Activated T-cell treated with anti-CD3 and anti-CD28 coated beads, Interleukin-2, amount 50 U/mL, for 4 hours (primary cell): ENCODE measurements at regions not wholly inside any gene's neighbourhood (a gene's known extent, or its start where the extent isn't known, plus 50 kb on each side); places are given as distances from the start of the nearest gene placed in this dataset.
"Not testable (repeated sequence)": the region's sequence is repeated elsewhere in the genome, so short reads cannot be mapped to it uniquely, and the experiment has no call there.

Experiments
- ATAC-seq, 2 donors: fragments of 200-7000 bp; cut with Tn5 transposase; one replicate each; pipeline ENCODE4 v1.10.0; 2021
- DNase-seq: peaks from one replicate; pipeline ENCODE4 v3.0.0-alpha.2; 2020
- H3K27me3 Mint-ChIP-seq: one replicate; pipeline ENCODE4 v1.8.0; 2021; ENCODE audit warnings: low read depth, mixed read lengths
- H3K36me3 Mint-ChIP-seq: one replicate; pipeline ENCODE4 v1.8.0; 2022; ENCODE audit warnings: mixed read lengths; ENCODE audit not compliant: insufficient read depth
- H3K4me1 Mint-ChIP-seq: one replicate; pipeline ENCODE4 v1.8.0; 2021; ENCODE audit warnings: low read depth, mixed read lengths
- H3K4me3 Mint-ChIP-seq: one replicate; pipeline ENCODE4 v1.8.0; 2021; ENCODE audit warnings: mild to moderate bottlenecking, moderate library complexity, mixed read lengths
- H3K9me3 Mint-ChIP-seq: one replicate; pipeline ENCODE4 v1.8.0; 2021; ENCODE audit warnings: mixed read lengths

DNA sequence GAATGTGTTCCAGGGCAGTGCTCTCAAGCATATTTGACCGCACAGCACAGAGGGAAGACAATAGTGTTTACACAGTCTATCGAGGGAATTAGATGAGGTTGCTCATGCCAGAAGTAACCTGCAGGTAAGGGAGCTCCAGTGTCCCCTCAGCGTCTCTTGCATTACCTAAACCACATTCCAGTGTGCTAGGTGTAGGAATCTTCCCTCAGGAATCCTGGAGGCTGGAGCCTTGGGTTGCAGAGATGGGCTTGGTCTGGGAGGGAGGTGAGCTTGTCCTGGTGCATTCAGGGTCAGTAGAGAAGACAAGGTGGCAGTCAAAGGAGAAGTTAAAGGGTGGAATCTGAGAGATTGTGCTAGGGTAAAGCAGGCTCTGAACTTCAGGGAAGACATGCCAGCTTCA, 56.3 kb downstream of the SOX14 start:
- Mint-ChIP-seq H3K4me3 (no peak overlapping the region), H3K9me3 (no peaks in the 10 kb centered on the region)
- ATAC-seq, result no peak

GRCh38 chr3:137835096-137835495, 71.0 kb downstream of the SOX14 start:
- no peaks in the 10 kb centered on the region for H3K4me1 Mint-ChIP-seq
- H3K4me3 Mint-ChIP-seq, result no peak overlapping the region
- DNase-seq (no peak), ATAC-seq (no peak)
- H3K27me3 Mint-ChIP-seq, result peaks cover 6% of the 10 kb centered on the region
- peaks cover 4% of the 10 kb centered on the region for H3K9me3 Mint-ChIP-seq
- no peaks in the 10 kb centered on the region for H3K36me3 Mint-ChIP-seq

More for the DNA sequence above, 56.3 kb downstream of the SOX14 start:
- H3K27me3 Mint-ChIP-seq, result peaks cover 3% of the 10 kb centered on the region
- H3K4me1 Mint-ChIP-seq, result no peaks in the 10 kb centered on the region
- H3K36me3 Mint-ChIP-seq, result no peaks in the 10 kb centered on the region
- no peak for DNase-seq

DNA sequence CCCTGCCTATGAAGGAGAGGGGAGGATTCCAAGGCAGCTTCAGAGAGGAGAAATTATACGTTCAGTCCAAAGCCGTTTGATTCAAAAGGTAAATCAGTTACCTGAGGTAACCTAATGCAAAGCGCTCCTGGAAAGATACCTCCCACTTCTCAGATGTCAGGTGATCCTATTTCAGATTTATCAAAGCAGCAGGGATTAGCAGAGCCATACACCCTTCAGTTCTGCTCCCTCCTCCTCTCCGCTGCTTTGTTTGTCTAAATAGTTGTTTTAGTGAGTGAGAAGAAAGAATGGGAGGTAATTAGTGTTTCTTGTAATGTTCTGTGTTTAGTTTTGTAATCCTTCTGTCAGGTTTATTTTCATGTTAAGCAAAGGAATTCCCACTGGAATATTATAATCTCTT, 81.1 kb downstream of the SOX14 start:
- H3K9me3 Mint-ChIP-seq, result no peaks in the 10 kb centered on the region
- ATAC-seq, result no peak
- H3K4me1 Mint-ChIP-seq, result no peaks in the 10 kb centered on the region
- H3K27me3 Mint-ChIP-seq, result peaks cover 10% of the 10 kb centered on the region
- H3K36me3 Mint-ChIP-seq, result no peaks in the 10 kb centered on the region
- DNase-seq, result no peak
- H3K4me3 Mint-ChIP-seq, result no peak overlapping the region

DNA sequence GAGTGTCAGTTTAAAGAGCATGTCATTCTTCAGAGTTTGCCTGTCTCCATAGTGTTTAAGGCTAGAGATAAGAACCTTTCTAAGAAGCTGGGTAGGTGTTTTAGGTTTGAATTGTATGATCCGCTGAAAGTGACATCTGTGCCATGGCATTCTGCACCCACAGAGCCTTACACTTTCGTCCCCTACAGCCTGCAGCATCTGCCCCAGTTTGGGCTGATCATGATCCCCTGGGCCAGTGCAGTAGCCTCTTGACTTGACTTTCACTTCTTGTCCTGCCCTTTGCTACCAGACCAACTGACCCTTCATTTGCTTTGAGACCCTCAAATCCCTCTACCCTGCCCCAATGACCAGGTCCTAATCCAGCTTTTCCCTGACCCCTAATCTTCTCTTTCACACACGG, 81.6 kb downstream of the SOX14 start:
- Mint-ChIP-seq H3K4me3 (no peak overlapping the region), H3K4me1 (no peaks in the 10 kb centered on the region), H3K36me3 (no peaks in the 10 kb centered on the region), H3K9me3 (no peaks in the 10 kb centered on the region), H3K27me3 (peaks cover 10% of the 10 kb centered on the region)
- no peak for DNase-seq
- no peak for ATAC-seq

DNA sequence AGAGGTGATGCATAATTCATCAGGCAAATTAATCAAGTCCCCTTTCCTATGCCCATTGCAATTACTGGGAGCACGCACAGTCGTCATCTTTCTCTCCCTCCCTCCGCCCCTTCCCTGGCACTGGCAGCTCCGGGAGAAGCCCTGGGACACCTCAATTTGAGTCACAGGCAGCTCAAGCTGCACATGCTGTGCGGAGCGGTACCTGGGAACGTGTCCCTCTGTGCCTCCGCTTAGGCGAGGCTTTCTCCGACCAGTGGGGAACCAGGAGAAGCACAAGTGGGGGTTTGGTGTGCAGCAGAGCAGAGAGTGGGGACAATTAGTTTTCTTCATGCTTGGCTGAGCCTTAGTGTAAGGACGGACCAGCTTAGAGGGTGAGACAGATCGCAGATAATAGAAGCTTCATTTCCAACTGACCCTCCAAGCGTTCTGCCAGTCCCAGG, 88.3 kb downstream of the SOX14 start:
- H3K36me3 Mint-ChIP-seq, result no peaks in the 10 kb centered on the region
- no peak overlapping the region for H3K4me3 Mint-ChIP-seq
- H3K27me3 Mint-ChIP-seq, result peaks cover 5% of the 10 kb centered on the region
- H3K9me3 Mint-ChIP-seq, result no peaks in the 10 kb centered on the region
- DNase-seq, result no peak
- no peaks in the 10 kb centered on the region for H3K4me1 Mint-ChIP-seq
- ATAC-seq, result no peak

DNA sequence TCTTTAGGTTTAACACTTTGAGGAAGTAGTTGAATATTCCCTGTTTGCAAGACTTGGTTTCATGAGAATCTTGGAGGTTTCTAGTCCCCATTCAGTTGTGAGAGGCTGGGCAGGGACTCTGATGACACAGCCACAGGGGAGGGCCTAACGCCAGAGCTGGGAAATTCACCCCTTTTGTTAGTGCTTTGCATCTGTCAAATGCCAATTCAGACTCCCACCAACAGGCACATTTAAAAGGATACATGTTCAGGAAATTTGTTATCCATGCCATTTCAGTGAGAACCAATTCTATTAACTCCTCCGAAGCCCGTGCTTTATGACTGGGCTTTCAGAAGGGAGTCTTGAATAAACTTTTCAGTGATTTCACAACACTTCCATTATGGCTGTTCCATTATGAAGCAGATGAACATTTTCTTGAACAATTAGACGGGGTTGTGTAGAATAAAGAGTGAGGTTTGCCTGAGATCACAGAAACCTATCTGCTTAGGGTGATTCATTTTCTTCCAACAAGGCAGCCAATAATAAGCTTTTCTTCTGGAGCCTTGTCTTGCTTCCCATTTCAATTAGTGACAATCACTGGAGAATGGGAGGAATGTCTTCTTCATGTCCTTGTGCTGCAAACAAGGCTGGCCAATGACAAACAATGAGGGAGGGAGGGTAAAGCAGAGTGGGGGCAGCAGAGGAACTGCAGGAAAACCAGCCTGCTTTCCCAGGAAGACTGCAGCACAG, 90.6 kb downstream of the SOX14 start:
- H3K27me3 Mint-ChIP-seq, result peaks cover 2% of the 10 kb centered on the region
- H3K9me3 Mint-ChIP-seq, result no peaks in the 10 kb centered on the region
- DNase-seq (no peak), ATAC-seq (no peak)
- H3K4me1 Mint-ChIP-seq, result no peaks in the 10 kb centered on the region
- no peak overlapping the region for H3K4me3 Mint-ChIP-seq
- H3K36me3 Mint-ChIP-seq, result no peaks in the 10 kb centered on the region

- ATAC-seq, result no peak
- H3K9me3 Mint-ChIP-seq, result peaks cover 19% of the 10 kb centered on the region
- H3K27me3 Mint-ChIP-seq, result peaks cover 3% of the 10 kb centered on the region
- H3K36me3 Mint-ChIP-seq, result no peaks in the 10 kb centered on the region
- DNase-seq, result no peak
- H3K4me3 Mint-ChIP-seq, result no peak overlapping the region
- no peaks in the 10 kb centered on the region for H3K4me1 Mint-ChIP-seq
These were observed 101.9 kb downstream of the SOX14 start for GRCh38 chr3:137866001-137866400.

DNA sequence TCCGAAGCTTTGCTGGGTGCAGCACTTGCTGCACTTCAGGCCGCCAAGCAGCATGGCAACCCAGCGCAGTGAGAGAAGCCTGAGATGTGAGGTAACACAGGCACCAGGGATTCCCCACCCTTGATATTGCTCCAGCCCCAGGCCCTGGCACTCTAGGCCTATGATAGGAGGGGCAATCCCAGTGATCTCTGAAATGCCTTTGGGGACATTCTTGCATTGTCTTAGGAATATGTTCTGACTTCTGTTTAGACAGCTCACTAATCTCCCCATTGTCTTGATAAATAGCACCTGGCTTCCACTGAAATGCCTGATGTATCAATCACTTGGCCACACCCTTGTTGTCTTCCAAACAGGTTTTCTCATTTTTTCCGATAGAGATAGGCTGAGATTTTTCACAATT, 102.8 kb downstream of the SOX14 start:
- no peaks in the 10 kb centered on the region for H3K36me3 Mint-ChIP-seq
- ATAC-seq, result no peak
- H3K9me3 Mint-ChIP-seq, result peaks cover 27% of the 10 kb centered on the region
- no peak for DNase-seq
- H3K27me3 Mint-ChIP-seq, result peaks cover 3% of the 10 kb centered on the region
- no peaks in the 10 kb centered on the region for H3K4me1 Mint-ChIP-seq
- no peak overlapping the region for H3K4me3 Mint-ChIP-seq

- Mint-ChIP-seq H3K4me3 (no peak overlapping the region), H3K4me1 (no peaks in the 10 kb centered on the region), H3K9me3 (peaks cover 27% of the 10 kb centered on the region), H3K27me3 (peaks cover 3% of the 10 kb centered on the region), H3K36me3 (no peaks in the 10 kb centered on the region)
- no peak for DNase-seq
- ATAC-seq, result no peak
These were observed 103.5 kb downstream of the SOX14 start for GRCh38 chr3:137867611-137868010.

GRCh38 chr3:137869022-137869421, 104.9 kb downstream of the SOX14 start:
- H3K36me3 Mint-ChIP-seq, result no peaks in the 10 kb centered on the region
- no peak for DNase-seq
- H3K9me3 Mint-ChIP-seq, result peaks cover 29% of the 10 kb centered on the region
- peaks cover 3% of the 10 kb centered on the region for H3K27me3 Mint-ChIP-seq
- no peak overlapping the region for H3K4me3 Mint-ChIP-seq
- no peak for ATAC-seq
- no peaks in the 10 kb centered on the region for H3K4me1 Mint-ChIP-seq

DNA sequence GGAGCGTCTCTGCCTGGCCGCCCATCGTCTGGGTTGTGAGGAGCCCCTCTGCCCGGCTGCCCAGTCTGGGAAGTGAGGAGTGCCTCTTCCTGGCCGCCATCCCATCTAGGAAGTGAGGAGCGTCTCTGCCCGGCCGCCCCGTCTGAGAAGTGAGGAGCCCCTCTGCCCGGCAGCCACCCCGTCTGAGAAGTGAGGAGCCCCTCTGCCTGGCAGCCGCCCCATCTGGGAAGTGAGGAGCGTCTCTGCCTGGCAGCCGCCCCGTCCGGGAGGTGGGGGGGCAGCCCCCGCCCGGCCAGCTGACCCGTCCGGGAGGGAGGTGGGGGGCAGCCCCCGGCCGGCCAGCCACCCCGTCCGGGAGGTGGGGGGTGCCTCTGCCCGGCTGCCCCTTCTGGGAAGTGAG, 108.5 kb downstream of the SOX14 start:
- H3K27me3 Mint-ChIP-seq, H3K36me3 Mint-ChIP-seq, H3K4me3 Mint-ChIP-seq, DNase-seq, ATAC-seq, H3K4me1 Mint-ChIP-seq: not testable (repeated sequence)
- H3K9me3 Mint-ChIP-seq, result peaks cover 34% of the 10 kb centered on the region

DNA sequence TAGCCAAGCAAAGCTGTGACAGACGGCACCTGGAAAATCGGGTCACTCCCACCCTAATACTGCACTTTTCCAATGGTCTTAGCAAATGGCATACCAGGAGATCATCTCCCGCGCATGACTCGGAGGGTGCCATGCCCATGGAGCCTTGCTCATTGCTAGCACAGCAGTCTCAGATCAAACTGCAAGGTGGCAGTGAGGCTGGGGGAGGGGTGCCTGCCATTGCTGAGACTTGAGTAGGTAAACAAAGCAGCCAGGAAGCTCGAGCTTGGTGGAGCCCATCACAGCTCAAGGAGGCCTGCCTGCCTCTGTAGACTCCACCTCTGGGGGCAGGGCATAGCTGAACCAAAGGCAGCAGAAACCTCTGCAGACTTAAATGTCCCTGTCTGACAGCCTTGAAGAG, 113.1 kb upstream of the CLDN18 start:
- not testable (repeated sequence) for ATAC-seq, H3K9me3 Mint-ChIP-seq, H3K4me1 Mint-ChIP-seq, DNase-seq, H3K27me3 Mint-ChIP-seq, H3K36me3 Mint-ChIP-seq, H3K4me3 Mint-ChIP-seq

DNA sequence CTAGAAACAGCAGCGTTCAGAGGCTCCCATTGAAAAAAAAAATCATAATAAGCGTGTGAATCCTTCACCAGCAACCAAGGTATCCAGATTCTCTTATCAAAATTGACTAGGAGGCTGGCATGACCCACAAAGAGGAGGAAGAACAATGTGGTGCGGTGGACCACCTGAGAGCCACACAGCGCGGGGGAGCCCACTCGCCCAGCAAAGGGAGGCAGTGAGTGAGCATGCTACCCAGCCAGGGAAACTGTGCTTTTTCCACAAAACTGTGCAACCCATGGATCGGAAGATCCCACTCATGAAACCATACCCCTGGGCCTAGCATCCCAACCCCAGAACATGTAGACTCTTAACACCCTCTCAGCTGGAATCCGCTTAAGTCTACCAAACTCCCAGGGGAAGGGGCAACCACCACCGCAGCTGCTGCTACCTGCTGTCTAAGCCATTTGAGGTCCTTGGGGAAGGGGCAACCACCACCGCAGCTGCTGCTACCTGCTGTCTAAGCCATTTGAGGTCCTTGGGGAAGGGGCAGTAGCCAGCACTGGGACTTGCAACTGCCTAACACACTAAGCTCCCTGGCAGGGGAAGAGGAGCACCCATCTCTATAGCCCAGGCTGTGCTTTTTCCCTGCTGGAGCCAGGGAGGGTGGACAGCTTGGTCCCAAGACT, 102.8 kb upstream of the CLDN18 start:
- H3K4me3 Mint-ChIP-seq, result no peak overlapping the region
- peaks cover 4% of the 10 kb centered on the region for H3K9me3 Mint-ChIP-seq
- ATAC-seq, result no peak
- H3K27me3 Mint-ChIP-seq, result no peaks in the 10 kb centered on the region
- no peaks in the 10 kb centered on the region for H3K36me3 Mint-ChIP-seq
- H3K4me1 Mint-ChIP-seq, result no peaks in the 10 kb centered on the region
- DNase-seq, result no peak

DNA sequence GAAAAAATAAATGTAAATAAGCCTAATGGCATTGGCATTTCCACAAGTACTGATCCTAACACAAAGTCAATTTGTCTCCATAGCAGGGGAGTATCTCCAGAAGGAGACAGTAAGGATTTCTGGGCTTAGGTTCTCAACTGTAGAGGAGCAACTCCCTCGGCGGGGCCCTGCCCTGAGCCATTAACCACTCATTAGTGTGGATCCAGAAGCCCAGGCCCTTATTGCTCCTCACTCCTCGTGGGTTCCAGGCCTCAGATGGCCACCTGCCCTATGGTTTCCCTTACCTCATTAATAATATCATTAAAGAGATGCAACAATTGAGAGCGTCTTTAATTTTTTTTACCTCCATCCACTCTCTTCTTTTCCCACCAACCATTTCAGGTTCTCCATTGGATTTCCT, 85.3 kb upstream of the CLDN18 start:
- Mint-ChIP-seq H3K4me3 (no peak overlapping the region), H3K4me1 (no peaks in the 10 kb centered on the region), H3K9me3 (no peaks in the 10 kb centered on the region), H3K27me3 (peaks cover 13% of the 10 kb centered on the region), H3K36me3 (no peaks in the 10 kb centered on the region)
- ATAC-seq (no peak), DNase-seq (no peak)

- peaks cover 9% of the 10 kb centered on the region for H3K27me3 Mint-ChIP-seq
- no peak overlapping the region for H3K4me3 Mint-ChIP-seq
- no peaks in the 10 kb centered on the region for H3K9me3 Mint-ChIP-seq
- no peak for DNase-seq
- H3K4me1 Mint-ChIP-seq, result no peaks in the 10 kb centered on the region
- no peak for ATAC-seq
- H3K36me3 Mint-ChIP-seq, result no peaks in the 10 kb centered on the region
These were observed 84.9 kb upstream of the CLDN18 start for GRCh38 chr3:137925080-137925479.
